Inflammatory macrophage treated with lipopolysaccharide for 4 hours (primary cell): ENCODE measurements at regions not wholly inside any gene's neighbourhood (a gene's known extent, or its start where the extent isn't known, plus 50 kb on each side); places are given as distances from the start of the nearest gene placed in this dataset.
A peak's percentile ranks its signal among the peaks of the same experiment; 100 is the strongest.

ENCODE experiments used
- DNase-seq: peaks from one replicate; pipeline ENCODE4 v3.0.0-alpha.2; 2020

DNA sequence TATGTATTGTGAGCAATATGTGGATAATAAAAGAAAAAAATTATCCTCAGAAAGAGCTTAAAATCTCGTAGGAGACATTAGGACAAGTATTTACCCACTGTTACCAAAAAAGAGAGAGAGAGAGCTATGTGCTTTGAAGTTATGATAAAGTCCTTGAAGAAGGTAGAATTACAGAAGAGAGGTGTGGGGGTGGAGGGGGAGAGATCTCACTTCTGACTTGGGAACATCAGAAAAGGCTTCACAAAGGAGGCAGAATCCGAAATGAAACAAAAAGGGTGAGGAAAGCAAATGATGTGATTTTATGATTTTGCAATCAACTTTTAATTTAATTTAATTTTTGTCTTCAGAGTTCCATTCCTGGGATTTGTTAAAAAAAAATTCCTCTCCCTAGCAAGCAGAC lies 311.8 kb upstream of the ATP2B1 start:
- DNase-seq = no peak

DNA sequence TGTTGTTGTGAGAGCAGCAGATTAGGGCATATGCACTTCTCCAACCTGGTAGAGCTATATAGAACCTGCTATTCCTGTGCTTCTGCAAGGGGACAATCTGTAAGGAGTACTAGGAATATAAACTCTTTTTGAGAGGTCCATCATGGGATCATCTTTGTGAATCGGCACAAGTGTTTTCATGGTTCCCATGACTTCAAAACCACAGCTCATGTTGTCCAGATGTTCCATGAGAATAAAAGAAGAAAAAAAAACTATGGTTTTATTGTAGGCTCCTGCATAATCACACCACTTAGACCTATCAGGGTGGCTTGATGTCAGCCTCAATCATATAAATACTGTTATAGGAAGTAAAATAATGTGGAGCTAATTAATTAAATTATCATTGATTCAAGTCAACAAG lies 311.4 kb upstream of the ATP2B1 start:
- DNase-seq = no peak

DNA sequence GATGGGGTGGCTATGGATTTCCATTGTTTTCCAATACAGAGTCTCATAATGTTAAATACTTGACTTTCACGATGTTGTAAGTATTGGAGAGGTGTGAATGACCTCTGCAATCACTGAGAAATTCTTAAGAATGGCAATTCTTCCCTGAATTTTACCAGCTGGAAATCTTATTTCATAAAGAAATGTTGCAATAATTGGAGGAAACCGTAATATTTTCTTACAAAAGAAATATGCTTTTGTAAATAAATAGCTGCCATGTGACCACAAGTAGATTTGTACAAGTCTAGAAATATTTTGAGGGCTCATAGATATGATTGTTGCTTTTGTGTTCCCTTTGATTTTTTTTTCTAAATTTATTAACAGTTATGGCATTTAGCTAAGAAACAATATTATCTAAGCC lies 308.7 kb upstream of the ATP2B1 start:
- DNase-seq = no peak

DNA sequence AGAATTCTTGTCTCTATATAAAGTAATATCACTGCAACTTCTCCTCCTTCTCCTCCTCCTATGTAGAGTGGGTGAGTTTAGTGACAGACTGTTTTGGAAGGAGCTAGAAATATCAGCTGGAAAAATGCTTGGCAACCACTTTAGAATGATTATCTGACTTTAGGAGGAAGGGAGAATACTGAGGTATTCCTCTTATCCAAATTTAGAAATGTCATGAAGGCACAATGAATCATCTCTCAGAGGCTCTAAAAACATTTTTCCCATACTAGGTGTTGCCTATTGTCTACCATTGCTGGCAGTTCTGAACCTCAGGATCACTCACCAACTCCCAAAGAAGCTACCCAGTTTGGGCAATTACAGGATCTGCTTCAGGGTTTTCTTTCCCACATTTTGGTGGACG lies 306.6 kb upstream of the ATP2B1 start:
- no peak for DNase-seq

DNA sequence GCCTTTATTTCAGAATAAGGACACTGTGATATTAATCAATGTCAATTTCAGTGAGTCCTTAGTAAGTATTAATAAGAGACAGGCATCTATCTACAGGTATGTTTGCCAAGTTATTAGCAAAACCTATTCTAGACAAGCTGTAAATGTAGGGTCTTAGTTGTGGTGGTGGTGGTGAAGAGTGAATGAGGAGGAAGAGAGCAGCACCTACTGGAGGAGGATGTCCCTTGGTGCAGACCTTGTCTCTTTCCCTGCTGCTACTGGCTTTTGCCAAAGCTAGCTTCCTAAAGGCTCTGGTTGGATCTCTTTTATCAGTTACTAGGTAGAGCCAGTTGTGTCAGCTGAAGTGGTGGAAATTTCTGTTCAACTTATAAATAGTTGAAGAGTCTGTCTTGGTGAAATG lies 304.8 kb upstream of the ATP2B1 start:
- peak; percentile 15 for DNase-seq

DNA sequence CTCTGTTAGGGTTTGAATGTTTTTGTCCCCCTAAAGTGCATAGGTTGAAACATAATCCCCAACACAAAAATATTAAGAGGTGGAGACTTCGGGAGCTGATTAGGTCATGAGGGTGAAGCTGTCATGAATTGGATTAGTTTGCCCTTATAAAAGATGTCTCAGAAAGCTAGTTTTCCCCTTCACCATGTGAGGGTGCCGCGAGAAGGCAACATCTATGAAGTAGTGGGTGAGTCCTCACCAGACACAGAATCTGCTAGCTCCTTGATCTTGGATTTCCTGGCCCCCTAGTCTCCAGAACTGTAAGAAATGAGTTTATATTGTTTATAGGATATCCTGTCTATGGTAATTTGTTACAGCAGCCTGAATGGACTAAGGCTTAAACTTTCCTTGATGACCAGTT lies 301.5 kb upstream of the ATP2B1 start:
- no peak for DNase-seq

DNA sequence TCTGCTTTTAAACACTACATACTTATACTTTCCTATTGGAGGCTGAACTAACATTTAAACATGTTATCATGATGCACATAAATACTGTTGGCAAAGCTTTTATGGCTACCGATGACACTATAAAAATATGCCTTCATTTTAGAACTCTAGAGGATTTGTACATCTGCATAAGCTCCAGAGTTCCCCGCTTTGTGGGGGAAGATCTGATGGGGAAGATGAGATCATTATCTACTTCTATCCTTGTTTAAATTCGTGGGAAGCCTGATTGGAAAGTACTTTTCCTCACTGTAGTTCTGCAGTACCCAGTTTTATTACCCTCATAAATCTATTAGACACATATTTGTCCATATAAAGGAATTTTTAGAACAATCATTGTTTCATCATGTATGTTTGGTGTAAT lies 299.6 kb upstream of the ATP2B1 start:
- no peak for DNase-seq

DNA sequence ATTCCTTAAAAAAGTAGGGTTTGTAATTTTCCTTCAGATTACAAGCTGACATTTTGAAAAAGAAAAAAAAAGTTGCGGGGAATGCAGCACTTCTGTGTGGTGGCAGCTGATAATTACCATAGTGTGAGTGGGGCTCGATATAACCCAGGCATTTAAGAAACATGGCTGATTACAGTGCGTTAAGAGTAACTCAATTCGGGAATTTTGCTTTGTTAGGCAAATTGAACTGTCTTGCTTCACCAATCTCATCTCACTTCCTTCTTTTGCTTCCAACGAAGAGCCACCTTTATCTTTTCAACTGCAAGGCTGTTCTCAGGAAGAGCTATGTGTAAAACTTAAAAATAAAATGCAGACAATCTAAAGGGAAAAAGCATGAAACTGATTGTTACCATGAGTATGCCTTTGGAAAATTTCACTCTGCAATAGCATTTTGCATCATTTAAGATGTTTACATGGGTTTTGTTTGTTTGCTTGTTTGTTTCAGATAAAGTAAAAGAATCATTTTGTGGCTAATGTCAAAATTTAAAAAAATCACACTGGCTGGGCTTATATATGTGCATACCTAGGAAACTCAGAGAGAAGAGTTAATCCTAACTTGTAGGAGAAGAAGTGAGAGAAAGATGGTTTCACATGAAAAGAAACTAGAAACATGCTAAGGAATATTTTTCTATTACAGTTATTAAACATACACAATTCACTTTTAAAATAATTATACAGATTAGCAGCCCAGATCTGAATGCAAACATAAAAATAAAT lies 295.9 kb upstream of the ATP2B1 start:
- DNase-seq = peak; percentile 4

DNA sequence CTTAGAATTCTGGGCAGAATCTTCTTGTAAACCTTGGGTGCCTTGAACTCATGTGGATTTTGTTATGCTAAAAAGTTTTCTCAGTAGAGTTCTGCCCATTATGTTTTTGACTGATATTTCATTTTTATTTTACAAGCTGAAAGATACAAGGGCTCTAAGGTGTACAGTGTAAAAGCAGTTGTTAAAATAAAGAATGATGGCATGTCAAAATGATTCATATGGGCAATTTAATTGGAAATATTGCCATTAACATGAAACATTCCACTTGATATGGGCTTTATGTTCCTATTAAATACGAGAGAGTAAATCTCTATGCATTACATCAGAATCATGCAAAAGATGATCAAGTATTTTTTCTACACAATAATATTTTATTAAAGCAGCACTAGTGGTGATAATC lies 295.1 kb upstream of the ATP2B1 start:
- no peak for DNase-seq

DNA sequence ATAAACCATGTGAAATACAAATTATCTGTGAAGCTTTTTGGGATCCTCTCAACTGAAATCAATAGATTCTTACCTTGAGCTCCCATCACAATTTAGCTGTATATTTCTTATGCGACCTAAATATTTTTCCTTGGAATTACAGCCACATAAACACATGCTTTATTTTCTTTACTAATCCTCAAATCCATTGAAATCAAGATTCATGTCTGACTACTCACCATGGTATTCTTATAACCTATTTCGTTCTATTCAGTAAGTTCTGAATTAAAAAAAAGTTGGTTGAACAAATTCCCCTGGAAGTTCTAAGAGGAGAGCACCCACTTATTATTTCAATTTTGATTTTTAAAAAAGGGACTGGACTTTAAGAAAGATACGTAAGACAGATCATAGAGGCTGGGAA lies 292.1 kb upstream of the ATP2B1 start:
- no peak for DNase-seq

DNA sequence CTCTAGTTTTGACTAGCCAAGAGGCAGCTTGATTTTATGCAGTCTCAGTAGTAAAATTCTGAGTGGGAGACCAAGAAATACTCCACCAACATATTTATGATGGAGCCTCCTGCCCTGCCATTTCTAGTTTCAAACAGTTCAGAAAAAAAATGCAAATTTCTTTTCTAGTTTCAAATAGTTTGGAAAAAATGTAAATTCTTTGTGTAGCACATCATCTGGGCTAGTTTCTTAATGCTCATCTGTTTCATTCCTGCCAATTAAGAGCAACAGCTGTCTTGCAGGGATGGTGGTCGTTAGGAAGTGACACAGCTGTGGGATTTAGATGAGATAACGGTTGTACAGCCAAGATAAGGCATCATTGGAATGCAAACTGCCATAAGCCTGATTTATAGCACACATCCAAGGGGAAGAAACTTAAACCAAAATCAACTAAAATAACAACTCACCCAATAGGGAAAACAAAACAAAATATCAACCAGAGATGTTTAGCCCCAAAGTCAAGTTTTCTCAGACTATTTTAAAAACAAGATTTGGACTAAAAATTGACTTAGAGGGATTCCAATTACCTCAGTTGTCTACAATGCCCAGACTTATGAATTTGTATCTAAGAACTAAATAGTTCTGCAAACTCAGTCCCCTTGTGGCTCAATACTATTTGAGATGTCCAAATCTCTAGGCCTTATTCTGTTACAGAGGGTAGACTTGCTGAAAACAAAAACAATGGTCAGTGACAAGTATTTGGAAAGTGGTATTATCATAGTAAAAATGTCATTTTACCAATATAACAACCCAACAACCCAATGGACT lies 291.3 kb upstream of the ATP2B1 start:
- DNase-seq = no peak

DNA sequence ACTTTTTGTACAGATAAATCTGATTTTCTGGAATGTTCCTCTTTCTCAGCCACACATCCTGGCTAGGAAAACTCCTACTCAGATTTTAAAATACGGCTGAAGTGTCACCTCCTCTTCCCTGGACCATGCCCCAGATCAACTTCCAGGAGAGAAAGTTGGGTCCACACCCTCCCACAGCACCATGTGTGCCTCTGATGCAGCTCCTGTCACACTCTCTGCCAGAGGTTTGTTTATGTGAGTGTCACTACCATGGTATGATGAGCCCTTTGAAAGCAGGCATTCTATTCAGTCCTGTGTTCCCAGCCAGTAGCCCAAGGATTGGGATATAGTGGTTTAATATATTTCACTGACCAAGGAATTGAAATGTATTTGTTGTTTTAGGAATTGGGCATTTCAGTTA lies 287.2 kb upstream of the ATP2B1 start:
- DNase-seq = no peak

DNA sequence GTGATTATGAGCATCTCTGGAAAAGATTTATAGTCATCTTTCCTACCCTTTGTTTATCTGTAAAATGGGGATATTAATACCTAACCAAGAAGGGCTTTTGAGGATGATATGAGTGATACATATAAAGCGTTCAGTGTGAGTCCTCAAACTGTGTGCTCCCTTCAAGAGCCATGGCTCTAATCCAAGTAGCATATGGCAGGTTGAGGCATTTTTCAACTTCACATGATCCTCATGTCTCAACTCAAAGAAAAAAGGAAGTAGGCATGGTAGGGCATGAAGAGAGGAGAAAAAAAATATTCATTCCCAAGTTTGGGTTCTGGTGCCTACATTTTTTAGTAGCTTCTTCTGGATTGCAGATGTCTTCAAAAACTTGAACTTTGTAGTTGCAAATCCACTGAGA lies 286.3 kb upstream of the ATP2B1 start:
- DNase-seq = peak; percentile 18

DNA sequence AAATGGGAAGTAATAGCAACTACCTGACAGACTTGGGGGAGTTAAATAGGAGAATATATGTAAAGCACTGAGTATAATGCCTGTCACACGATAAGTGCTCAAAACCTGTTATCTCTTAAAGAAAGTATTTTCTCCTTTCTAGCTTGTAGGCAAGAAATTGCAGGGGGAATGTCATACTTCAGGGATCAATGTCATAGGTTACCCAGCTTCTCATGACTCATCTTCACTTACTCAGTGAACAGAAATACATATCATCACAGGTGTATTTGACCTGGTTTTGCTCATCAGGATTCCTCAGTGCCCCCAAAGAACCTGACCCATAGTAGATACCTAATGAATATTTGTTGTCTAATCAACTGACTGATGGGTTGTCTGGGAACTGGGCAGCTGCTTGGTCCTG lies 285.0 kb upstream of the ATP2B1 start:
- no peak for DNase-seq

DNA sequence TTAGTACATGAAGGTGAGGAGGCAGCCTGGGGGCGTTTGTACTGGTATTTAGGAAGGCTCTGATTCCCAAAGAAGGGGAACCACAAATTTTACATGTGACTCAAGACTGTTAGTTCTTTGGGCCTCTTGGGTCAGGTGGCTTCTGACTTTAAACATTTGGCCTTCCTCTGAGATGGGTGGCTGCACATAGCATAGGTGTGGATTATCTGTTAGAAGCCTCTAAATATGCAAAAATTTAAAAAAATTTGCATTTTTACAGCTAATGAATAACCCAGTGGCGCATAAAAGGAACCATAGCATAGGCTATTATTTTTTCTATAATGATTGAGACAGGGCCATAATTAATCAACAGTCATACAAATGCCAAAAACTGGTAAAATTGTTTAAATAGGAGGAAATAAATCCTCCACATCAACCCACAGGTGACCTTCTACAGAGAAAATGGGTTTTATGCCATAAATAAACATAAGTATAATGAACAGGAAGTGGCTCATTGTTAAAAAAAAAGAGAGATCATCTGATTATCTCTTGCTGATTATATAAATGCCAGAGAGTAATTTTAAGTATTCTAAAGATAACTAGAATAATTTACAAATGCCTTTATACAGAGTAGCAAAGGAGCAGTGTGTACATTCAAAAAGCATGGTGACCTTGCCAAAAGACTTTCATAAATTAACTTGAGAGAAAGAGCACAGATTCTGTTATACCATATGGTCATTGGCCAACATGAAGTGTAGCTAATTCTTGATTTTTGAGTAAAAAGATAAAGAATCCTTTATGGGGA lies 284.2 kb upstream of the ATP2B1 start:
- no peak for DNase-seq

DNA sequence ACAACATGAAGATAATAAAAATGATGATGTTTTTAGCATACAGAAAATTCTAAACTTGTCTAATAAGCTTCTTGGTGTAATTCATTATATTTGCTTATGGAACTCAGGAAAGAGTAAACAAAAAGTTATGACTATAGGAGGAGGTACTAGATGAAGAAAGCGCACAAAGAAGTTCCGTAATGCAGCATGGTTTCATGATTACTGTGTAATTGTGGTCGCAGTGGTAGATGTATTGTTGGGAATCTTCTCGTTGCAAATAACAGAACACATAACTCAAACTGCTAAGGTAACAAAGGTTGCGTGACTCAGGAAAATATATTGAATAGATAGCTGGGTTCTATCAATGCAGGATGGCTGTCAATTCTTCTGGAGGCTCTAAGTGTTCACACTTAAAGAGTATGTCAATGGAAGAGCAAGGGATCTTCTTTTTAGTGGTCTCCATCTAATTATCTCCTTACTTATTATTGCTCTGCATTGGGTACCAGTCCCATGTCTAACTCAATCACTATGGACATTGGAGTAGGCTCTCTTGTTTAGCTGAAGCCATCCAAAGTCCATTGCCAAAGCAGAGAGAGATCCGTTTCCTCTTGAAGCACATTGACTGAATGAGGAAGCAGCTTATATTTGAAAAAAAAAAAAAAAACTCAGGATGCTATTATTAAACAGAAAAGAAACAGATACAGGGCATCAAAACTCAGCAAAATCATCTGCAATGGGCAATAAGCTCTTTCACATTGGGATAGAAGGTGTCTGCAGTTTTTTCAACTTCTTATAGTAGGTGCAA lies 283.4 kb upstream of the ATP2B1 start:
- peak; percentile 40 for DNase-seq

DNA sequence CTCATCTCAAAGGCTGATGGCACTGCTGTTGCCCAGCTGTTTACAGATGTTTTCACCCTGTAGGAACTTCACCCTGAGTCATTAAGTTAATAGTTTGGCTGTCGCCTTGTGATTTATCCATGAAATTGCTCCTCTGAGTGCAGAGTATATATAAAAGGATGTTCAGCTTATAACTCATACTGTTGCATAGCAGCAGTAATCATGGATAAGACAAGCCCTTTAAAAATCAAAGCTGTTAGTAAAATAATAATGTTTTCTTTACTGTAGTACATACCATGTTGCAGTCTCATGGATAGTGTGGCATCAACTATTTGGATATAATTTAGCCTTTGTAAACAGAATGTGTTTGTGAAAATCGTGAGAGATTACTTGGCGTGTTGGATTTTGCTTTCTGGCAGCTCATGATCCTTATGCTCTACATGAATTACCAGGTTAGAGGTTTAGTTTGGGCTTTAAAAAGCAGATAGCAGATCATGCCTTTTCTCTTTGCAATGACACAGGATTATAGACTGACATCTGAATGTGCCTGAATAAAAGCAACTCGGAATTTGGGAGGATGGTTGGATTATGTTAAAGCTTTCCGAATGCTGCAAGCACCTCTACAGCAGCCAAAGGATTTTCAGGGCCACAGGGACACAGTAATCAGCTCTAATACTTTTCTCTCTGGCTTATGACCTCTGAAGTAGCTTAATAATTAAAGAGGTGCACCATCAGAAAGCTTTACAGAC lies 279.7 kb upstream of the ATP2B1 start:
- DNase-seq = no peak

DNA sequence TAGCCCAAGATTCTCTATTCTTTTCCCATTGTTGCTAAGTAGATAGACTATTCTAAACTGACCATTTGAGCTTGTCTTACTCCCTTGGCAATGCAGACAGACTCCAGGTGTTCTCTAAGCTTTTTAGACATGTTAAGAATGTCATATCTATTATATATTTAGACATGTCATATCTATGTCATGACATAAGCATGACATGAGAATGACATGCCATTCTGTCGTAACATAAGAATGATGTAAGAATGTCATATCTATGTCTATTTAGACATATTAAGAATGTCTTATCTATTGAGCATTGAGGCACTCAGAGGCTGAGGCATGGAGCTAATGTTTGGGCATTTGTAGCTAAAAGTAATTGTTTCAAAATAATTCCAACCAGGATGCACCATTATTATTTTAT lies 277.3 kb upstream of the ATP2B1 start:
- DNase-seq = no peak

DNA sequence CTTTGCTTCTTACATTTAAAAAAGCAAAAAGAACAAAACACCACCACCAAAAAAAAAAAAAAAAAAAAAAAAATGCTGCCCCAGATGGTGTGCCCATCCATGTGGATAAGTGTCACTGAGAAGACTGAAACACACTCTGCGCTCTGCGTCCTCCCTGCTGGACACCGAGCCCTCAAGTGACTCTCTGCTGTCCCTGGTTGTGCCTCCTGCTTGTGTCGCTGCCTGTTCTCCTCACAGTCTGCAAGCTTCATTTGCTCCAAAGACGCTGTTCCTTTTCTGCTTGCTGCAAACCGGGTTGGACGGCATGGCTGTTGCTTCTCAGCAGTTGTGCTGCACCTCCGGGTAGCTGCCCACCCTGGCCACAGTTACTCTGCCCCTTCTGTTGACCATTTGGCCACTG lies 276.2 kb upstream of the ATP2B1 start:
- no peak for DNase-seq

DNA sequence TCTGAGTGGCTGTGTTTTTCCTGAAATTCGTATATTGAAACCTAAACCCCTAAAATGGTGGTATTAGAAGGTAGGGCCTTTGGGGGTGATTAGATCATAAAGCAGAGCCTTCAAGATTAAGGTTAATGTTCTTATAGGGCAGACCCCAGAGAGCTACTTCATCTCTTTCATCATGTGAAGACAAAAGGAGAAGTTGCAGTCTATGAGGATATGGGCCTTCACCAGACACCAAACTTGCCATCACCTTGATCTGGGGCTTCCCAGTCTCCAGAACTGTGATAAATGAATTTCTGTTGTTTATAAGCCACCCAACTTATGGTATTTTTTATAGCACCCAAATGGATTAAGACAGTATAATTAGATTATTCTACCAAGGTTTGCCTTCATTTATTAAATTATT lies 275.0 kb upstream of the ATP2B1 start:
- peak; percentile 36 for DNase-seq

DNA sequence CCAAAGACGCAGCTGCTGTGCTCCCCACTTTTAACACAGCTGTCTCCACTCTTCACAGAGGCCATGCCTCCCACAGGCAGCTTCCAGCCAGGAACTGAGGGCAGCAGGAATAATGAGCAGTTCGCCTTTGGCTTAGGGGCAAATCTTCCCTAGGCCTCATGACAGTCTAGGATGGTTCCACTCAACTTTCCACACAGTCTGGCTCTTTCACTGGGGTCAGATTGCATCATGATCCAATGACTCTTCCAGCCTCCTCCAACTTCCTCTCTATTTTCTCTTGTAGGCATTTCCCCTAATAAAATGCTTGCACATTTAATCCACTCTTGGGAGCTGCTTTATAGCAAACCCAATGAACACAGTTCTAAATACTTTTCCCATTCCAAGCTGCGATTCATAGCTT lies 271.6 kb upstream of the ATP2B1 start:
- DNase-seq = peak; percentile 88

DNA sequence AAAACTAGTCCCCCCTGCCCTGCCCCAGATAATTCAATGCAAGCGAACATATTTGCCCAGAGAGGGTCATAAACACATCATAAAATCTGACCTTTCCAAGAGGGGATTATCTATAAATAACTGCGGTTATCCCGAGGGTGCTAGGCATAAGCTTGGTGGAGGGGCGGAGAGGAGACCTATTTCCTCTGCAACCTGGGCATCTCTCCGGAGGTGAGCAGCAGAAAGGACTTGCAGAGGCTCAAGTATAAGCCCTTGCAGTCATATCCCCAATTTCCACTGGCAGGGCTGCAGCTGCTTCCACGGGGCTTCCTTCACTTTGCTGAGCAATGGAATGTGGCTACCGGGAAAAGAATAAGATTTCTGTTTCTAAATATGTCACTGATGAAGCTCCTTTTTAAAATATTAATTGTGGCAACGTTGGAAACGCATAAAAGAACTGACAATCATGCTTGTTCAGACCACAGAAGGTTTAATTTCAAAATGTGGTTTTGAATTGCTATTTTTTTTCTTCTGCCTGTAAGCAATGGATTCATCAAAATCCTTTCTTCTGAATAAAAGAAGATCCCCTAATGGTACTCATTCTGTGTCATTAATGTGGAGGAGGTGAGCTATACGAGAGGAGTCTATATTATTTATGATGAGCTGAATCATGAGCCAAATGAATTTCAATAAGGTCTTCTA lies 268.9 kb upstream of the ATP2B1 start:
- DNase-seq = no peak
